ENCODE measurements at regions not wholly inside any gene's neighbourhood (a gene's known extent, or its start where the extent isn't known, plus 50 kb on each side); places are given as distances from the start of the nearest gene placed in this dataset.
"Not testable (repeated sequence)": the region's sequence is repeated elsewhere in the genome, so short reads cannot be mapped to it uniquely, and the experiment has no call there.

- H3K4me2 ChIP-seq (ENCODE audit: control insufficient read depth, insufficient read depth), result no peak overlapping the region
- H3K27me3 ChIP-seq (replicated peaks in 1 of 2; ENCODE audit: control insufficient read depth in 2 of 2, insufficient read depth in 2 of 2, low read length in 1 of 2), result peaks cover 1 to 7% of the 10 kb centered on the region in 2 experiments; a peak in 3 of 4 replicates
- no peak overlapping the region for H3K27ac ChIP-seq (ENCODE audit: control insufficient read depth, insufficient read depth)
- H2AFZ ChIP-seq (ENCODE audit: control insufficient read depth, low read depth, low read length), result no peak overlapping the region
- RAD21 ChIA-PET (ENCODE audit: unreplicated experiment), result no interaction called here
- H4K20me1 ChIP-seq (ENCODE audit: control insufficient read depth, insufficient read depth), result no peaks in the 10 kb centered on the region
- no peaks in the 10 kb centered on the region for H3K4me1 ChIP-seq (ENCODE audit: control insufficient read depth, insufficient read depth, low read length)
- no TSS peak for BruUV-seq (replicated peaks)
- ATAC-seq (no peak), DNase-seq (ENCODE audit: low read depth, low spot score) (no peak), FAIRE-seq (no peak)
- WGBS (ENCODE audit: insufficient coverage, insufficient replicate concordance, low lambda C conversion rate, missing lambda C conversion rate), result 9% methylated on average over 5 of the region's 5 CpGs
- no peak overlapping the region for H3K9ac ChIP-seq (ENCODE audit: control insufficient read depth, insufficient read depth, low read length)
- H3K4me3 ChIP-seq, result no peak overlapping the region
- TF ChIP-seq HDAC2 (IDR thresholded peaks at IDR 0.05) (no peak), ZNF384 (IDR thresholded peaks at IDR 0.05; ENCODE audit: borderline replicate concordance, low read depth, low read length) (no peak), CBX3 (IDR thresholded peaks at IDR 0.05; ENCODE audit: borderline replicate concordance, low read depth) (no peak), ZZZ3 (IDR thresholded peaks at IDR 0.05; ENCODE audit: control insufficient read depth, insufficient read length, low read depth) (no peak), GABPA (IDR thresholded peaks at IDR 0.05; ENCODE audit: low read depth) (no peak), ZNF24 (IDR thresholded peaks at IDR 0.05) (no peak), PRDM15 (CRISPR knock-in tag; IDR thresholded peaks at IDR 0.05) (no peak), RAD21 (IDR thresholded peaks at IDR 0.05; ENCODE audit: insufficient read depth, low read depth, low read length) (no peak), ELK1 (IDR thresholded peaks at IDR 0.05; ENCODE audit: low read depth, low read length) (no peak), MYB (IDR thresholded peaks at IDR 0.05; ENCODE audit: borderline replicate concordance, low read depth, low read length) (no peak), BCLAF1 (IDR thresholded peaks at IDR 0.05) (no peak)
- H3K9me3 ChIP-seq (replicated peaks; ENCODE audit: control insufficient read depth, insufficient read depth, low read length), result no peaks in the 10 kb centered on the region
- in situ Hi-C loops (cut with MboI) (no loop called here), intact Hi-C loops (cut with micrococcal nuclease; ENCODE audit: unreplicated experiment) (no loop called here)
- no peaks in the 10 kb centered on the region for H3K79me2 ChIP-seq (ENCODE audit: control insufficient read depth, insufficient read depth, low read length)
- SMC1A ChIA-PET (ENCODE audit: uncharacterized antibody, unreplicated experiment), result no interaction called here
- CTCF ChIA-PET, result no interaction called here
- POLR2A ChIA-PET, result no interaction called here
- no peaks in the 10 kb centered on the region for H3K36me3 ChIP-seq (ENCODE audit: control insufficient read depth in 2 of 2, insufficient read depth in 2 of 2, low read length in 1 of 2)
Measured at GRCh38 chr17:33875973-33876372, 379.1 kb upstream of the CCL2 start.

- H3K36me3 ChIP-seq (ENCODE audit: control insufficient read depth in 2 of 2, insufficient read depth in 2 of 2, low read length in 1 of 2); H2AFZ ChIP-seq (ENCODE audit: control insufficient read depth, low read depth, low read length); DNase-seq (ENCODE audit: low read depth, low spot score); H3K9ac ChIP-seq (ENCODE audit: control insufficient read depth, insufficient read depth, low read length); H3K27ac ChIP-seq (ENCODE audit: control insufficient read depth, insufficient read depth); H3K9me3 ChIP-seq (replicated peaks; ENCODE audit: control insufficient read depth, insufficient read depth, low read length); ATAC-seq; H3K4me3 ChIP-seq; BruUV-seq (replicated peaks); H3K4me2 ChIP-seq (ENCODE audit: control insufficient read depth, insufficient read depth); H3K4me1 ChIP-seq (ENCODE audit: control insufficient read depth, insufficient read depth, low read length); intact Hi-C loops (cut with micrococcal nuclease; ENCODE audit: unreplicated experiment); H3K27me3 ChIP-seq (replicated peaks in 1 of 2; ENCODE audit: control insufficient read depth in 2 of 2, insufficient read depth in 2 of 2, low read length in 1 of 2); SMC1A ChIA-PET (ENCODE audit: uncharacterized antibody, unreplicated experiment); POLR2A ChIA-PET; RAD21 ChIA-PET (ENCODE audit: unreplicated experiment); H4K20me1 ChIP-seq (ENCODE audit: control insufficient read depth, insufficient read depth); CTCF ChIA-PET; H3K79me2 ChIP-seq (ENCODE audit: control insufficient read depth, insufficient read depth, low read length); in situ Hi-C loops (cut with MboI); FAIRE-seq: not testable (repeated sequence)
- 88% methylated on average over 1 of the region's 2 CpGs for WGBS (ENCODE audit: insufficient coverage, insufficient replicate concordance, low lambda C conversion rate, missing lambda C conversion rate)
Measured at GRCh38 chr17:33882273-33882672, 372.8 kb upstream of the CCL2 start.

Data from GM12878 (cell line).